Hindlimb muscle (tissue), 1 donor: ENCODE measurements at regions not wholly inside any gene's neighbourhood (a gene's known extent, or its start where the extent isn't known, plus 50 kb on each side); places are given as distances from the start of the nearest gene placed in this dataset.
"Not testable (repeated sequence)": the region's sequence is repeated elsewhere in the genome, so short reads cannot be mapped to it uniquely, and the experiment has no call there.

ENCODE experiments used
- DNase-seq: peaks from one replicate; pipeline ENCODE4 v3.0.0-alpha.2; 2013

DNA sequence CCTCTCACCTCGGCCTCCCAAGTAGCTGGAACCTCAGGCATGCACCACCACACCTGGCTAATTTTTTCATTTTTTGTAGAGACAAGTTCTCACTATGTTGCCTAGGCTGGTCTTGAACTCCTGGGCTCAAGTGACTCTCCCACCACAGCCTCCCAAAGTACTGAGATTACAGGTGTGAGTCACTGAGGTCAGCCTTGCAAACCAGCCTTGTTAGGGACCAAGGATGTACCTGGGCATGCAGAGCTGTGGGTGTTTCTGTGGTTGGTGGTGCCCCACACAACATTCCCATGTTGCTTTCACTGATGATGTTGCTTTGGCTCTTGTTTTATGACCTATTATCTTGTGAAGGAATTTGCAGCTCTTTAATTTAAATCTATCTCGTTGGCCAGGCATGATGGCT lies 54.8 kb downstream of the OTUD1 start:
- no peak for DNase-seq

DNA sequence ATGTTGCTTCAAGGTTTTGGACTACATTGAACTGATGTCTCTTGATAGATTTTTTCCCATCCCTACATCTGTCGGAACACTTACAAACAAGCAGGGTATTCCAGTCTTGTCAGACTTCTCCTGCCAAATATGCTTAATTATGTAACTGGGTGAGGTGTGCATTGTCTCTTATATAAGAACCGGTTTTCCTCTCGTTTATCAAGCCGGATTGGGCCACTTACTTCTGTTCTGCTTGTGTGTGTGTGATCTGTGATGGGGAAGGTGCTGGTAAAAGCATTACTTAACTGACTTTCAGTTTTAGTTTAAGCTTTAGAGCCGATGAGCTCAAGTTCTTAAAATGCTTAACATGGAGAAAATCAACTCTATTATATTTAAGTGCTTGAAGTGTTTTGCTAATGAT lies 57.9 kb downstream of the OTUD1 start:
- DNase-seq: no peak

DNA sequence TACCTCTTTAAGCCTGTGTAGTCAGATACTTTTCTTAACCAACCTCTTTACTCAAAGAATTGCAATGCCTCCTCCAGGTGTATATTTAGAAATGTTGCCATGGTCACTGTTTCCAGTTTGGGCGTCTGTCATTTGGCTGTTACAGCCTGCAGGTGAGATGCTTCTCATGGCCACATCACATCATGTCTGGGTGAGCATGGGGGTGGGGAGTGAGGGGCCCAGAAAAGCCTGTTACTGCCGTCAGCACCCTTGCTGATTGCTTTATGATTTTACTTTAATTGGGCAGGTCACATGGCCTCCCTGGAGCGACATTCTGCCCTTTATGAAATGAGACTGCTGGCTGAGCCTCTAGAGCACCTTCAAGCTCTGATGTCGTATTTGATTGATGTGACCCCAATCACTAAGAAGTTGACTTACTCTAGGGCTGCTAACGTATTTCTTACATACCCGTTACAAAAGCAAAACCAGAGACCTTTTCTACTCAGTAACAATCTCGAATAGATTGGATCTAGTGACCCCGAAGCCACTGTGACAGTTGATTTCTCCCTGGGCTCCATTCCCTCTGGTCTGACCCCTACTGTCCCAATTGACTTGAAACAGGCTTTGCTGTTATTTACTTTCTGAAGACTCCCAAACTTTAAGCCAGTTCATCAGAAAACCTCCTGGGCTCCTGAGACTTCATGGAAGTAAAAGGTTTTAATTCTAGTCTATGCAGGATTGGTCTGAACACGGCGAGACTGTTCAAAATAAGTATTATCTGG lies 60.7 kb downstream of the OTUD1 start:
- DNase-seq: no peak

DNA sequence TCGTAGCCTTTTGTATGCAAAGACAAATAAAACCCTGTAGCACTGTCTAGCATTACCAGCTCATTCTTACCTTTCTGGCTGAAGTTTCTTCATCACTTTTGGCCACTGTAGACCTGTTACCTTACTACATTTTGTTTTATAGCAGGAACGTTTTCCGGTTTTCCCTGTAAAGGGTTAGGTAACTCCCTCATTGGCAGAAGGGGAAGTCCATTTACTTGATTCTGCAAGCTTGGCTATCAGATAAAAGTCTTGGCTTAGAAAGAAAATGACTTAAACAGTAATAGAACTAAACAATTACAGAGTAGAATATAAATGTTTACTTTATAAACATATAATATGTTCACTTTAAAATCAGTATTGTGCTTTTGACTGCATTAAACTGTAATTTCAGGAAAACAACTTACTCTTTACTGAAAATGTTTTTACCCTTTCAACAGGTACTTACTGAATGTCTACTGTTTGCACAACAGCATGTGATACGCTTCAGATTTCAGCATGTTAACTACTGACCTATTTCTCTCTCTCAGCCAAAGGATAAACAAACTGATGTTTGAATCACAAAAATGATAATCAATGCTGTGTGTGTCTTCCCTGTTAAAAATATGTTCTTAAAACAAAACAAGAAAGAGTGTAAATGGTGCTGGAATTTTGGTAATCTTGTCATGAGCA lies 67.1 kb downstream of the OTUD1 start:
- DNase-seq: no peak

- DNase-seq: no peak
Measured at GRCh38 chr10:23512355-23513058, 73.6 kb downstream of the OTUD1 start.

- not testable (repeated sequence) for DNase-seq
Measured at GRCh38 chr10:23513621-23514020, 74.7 kb downstream of the OTUD1 start.

- DNase-seq: no peak
Measured at GRCh38 chr10:23514321-23514720, 75.4 kb downstream of the OTUD1 start.

DNA sequence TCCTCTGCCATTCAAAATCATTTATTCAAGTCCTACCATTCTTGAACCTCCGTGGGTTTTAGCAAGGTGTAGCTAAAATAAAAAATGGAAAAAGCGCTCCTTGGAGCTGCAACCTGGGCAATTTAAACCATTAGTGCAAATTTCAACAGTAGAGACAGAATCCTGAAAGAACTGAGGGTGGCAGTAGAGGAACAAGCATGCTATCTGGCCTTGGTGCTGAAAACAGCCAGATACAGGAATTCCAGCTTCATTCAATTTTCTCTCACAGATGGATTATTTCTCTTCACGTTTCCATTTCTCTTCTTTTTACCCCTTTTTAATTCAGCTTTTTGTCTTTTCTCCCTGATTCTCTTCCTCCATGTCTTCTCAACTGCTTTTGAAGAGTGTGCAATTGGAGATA lies 77.7 kb downstream of the OTUD1 start:
- DNase-seq: peak; percentile 32

GRCh38 chr10:23517155-23517554 lies 78.3 kb downstream of the OTUD1 start:
- DNase-seq: no peak

DNA sequence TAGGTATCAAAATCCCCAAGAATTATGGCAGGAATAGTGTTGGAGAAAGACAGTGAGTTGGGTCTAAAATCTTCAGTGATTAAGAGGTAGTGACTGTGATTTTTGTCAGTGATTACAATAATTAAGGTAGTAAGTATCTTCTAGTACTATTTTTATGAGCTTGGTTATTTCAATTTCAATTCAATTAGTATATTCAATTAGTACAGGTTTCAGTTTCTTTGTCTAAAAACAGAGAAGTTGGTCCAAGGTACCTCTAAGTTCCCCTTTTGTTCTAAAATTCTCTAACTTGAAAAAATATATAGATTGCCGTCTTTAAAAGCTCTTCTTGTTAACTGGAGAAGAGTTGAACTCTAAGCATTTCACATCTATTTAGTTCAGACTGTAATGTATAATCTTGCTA lies 82.9 kb downstream of the OTUD1 start:
- no peak for DNase-seq

GRCh38 chr10:23522345-23522744 lies 83.5 kb downstream of the OTUD1 start:
- no peak for DNase-seq

GRCh38 chr10:23523251-23523650 lies 84.4 kb downstream of the OTUD1 start:
- no peak for DNase-seq

GRCh38 chr10:23525406-23525805 lies 86.5 kb downstream of the OTUD1 start:
- no peak for DNase-seq

DNA sequence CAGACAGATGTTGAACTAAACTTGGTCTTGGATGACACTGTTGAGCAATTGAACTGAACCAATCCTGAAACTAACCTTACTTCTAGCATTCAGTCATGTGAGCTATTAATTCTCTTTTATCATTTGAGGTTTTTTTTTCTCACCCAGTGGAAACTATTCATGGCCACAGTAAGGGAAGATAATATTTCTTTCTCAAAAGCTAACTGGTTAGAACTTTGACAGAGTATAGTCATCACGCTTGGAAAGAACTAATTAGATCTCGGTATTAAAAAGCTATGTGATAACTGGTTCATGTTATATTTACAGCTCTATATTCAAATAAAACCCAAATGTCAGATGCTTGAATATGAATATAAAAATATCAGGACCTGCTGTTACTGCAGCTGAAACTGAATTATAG lies 89.5 kb downstream of the OTUD1 start:
- DNase-seq: no peak

GRCh38 chr10:23529625-23530024 lies 90.8 kb downstream of the OTUD1 start:
- DNase-seq: no peak

DNA sequence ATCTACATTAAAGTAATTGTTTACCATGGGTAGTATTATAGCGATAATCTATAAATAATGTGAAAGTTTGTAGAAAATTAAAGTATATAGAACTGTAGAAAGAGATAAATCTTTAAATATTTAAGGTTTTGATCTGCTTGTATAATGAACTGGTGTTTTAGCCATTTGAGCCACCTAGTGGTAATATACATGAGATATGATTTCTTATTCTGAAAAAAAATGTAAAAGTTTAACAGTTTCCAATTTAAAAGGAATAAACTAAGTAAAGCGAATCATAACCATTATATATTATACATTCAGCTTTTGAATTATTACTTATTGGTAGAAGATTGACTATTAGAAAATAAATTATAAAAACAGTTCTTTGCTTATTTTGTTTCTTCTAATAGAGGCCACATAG lies 91.2 kb downstream of the OTUD1 start:
- DNase-seq: no peak

DNA sequence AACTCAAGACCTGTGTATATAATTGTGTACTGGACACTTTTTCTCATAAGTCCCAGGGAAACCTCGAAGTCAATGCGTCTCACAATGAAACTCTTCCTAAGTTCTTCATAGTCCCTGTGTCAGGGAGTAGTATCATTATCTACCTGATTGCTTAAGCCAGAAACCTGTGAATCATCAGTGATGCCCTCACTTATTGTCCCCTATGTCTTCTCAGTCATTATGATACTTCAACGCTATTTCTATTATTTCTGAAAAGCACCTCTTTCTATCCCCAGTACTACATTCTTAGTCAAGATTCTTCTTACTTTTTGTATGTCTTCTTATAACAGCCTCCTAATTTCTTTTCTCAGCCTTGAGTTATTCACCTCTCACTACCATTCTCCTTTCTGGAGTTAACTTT lies 94.3 kb downstream of the OTUD1 start:
- no peak for DNase-seq

DNA sequence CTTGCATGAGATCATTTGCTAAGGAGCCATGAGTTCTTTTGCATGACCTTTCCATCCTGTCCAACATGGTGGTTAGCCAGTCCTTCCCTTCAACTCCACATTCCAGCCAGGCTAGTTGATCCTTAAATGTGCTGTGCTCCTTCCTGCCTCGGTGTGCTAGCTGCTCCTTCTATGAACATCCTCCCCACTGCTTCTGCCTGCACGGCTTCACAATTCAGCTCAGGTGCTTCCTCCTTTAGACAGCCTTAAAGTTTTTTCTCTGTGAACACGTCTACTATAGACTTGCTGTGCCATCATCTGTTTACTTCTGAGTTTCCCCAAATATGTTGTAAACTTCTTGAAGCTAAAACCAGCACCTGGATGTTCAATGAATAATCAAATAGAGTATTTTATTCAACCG lies 95.5 kb downstream of the OTUD1 start:
- no peak for DNase-seq

DNA sequence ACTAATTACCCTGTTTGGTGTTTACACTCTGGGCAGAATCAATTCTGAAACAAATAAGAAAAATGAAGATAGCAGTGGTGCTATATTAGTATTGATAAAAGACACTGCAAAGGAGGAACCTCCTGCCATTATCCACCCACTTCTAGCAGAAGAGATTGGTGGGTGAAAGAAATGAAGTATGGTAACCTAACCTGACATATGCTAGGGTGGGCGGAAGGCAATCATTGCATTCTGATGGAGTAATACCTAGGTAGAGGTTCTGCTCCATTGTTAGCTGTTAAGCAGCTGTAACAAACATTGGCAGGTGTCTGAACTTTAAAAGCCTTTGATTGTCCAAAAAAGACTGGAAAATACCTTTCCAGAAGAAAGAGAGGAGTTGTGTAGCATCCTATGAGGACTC lies 95.9 kb downstream of the OTUD1 start:
- no peak for DNase-seq

DNA sequence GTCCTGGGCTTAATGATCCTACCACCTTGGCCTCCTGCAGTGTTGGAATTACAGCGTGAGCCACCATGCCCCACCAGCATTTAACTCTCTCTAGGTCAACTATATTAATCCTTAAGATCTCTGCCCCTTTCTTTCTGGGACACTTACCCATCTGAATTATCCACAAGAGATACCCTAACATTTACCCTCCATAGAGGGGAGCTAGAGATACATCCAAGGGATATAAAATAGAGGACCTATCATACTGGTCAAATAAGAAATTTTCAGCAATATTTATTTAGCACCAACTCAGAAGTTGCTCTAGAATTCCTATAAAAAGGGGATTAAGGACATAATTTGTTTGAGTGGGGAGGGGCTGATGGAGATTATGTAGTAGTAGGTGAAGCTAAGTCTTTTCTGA lies 96.5 kb downstream of the OTUD1 start:
- no peak for DNase-seq

GRCh38 chr10:23538968-23539367 lies 100.1 kb downstream of the OTUD1 start:
- no peak for DNase-seq

DNA sequence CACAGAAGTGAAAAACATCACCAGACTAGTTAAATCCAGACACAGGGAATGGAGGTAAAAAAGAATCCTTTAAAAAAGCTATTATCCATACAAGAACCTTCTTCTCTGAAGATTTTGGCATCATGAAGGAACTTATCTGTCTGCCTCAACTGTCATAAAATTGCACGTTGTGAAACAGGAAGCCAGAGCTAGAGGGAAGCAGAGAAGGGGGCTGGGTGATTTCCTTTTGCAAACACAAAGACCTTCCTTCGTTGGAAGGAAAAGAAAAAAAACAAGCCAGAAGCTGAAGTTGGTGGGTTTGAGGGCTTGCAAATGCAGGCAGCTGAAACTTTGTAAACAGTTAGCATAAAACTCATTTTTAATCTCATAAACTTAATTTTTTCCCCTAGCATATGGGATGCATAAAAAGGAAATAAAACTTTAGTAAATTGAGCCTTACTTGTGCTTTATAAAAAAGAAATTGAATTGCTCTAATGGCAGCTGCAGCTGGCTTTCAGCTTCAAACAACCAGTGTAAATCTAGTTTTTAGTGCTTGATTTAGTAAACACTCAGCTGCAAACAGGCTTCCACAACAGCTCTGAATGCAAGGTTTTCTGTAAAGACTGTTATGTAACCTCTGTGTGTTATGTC lies 101.6 kb downstream of the OTUD1 start:
- DNase-seq: peak; percentile 22

DNA sequence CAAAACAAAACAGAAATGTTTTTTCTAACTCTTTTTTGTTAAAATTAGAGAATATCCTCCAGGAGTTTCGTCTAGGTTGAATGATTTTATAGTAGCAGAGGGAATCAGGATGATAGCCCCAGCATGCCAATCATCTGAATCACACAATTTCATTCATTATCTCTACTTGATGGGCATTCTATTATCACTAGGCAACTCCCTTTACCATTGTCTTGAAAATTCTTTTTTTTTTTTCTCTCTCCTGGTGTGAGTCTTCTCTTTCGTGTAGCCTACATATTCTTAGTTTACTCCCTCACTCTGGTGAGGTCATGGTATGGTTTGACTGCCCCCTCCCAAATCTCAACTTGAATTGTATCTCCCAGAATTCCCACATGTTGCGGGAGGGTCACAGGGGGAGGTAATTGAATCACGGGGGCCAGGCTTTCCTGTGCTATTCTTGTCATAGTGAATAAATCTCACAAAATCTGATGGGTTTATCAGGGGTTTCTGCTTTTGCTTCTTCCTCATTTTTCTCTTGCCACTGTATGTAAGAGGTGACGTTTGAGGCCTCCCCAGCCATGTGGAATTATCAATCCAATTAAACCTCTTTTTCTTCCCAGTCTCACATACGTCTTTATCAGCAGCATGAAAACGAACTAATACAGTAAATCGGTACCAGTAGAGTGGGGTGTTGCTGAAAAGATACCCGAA lies 105.0 kb downstream of the OTUD1 start:
- DNase-seq: no peak
